HCT116 (cell line): ENCODE measurements at regions not wholly inside any gene's neighbourhood (a gene's known extent, or its start where the extent isn't known, plus 50 kb on each side); places are given as distances from the start of the nearest gene placed in this dataset.

Experiments used
- ATAC-seq: fragments of 200-7000 bp; cut with Tn5 transposase; 2 replicates; pipeline ENCODE4 v1.9.1; 2020; ENCODE audit warnings: mild to moderate bottlenecking, moderate library complexity
- BruUV-seq: library from RNA; stranded (reverse); fragments of 400-500 nt; replicated peaks from 2 replicates; lab custom pipeline; 2021; lab: Mats Ljungman, UMichigan
- CTCF ChIA-PET: fragments of 300-600 bp; sonication (Branson Sonifier 250); formaldehyde crosslinking; loops from one replicate; lab custom pipeline; 2021; ENCODE audit warnings: antibody characterized with exemption; lab: Charles Lee
- POLR2A ChIA-PET: fragments of 300-600, 350-600 bp; sonication (Branson Sonifier 250); formaldehyde crosslinking; loops from one replicate; lab custom pipeline; 2021; ENCODE audit warnings: antibody characterized with exemption; lab: Charles Lee
- RAD21 ChIA-PET, 2 experiments: fragments of 300-600 bp; sonication (Branson Sonifier 250); formaldehyde crosslinking; loops; one replicate each; lab custom pipeline; 2023; ENCODE audit warnings: low total read pairs in 2 of 2; ENCODE audit not compliant: uncharacterized antibody in 2 of 2, unreplicated experiment in 2 of 2, low non-redundant PET in 1 of 2; lab: Charles Lee
- DNase-seq: peaks from one replicate; pipeline ENCODE4 v3.0.0-alpha.2; 2010; ENCODE audit warnings: low read depth, low spot score
- H2AFZ ChIP-seq: fragments of 200-600 bp; shearing (Covaris generic), sonication (generic); 2 replicates; pipeline ENCODE4 v1.6.1; 2017; ENCODE audit warnings: low read depth, mixed run types, mixed read lengths, antibody characterized with exemption, low read length; ENCODE audit not compliant: poor library complexity, severe bottlenecking
- H3K27ac ChIP-seq: 2 replicates; pipeline ENCODE4 v1.5.1; 2012; ENCODE audit warnings: low read depth, low read length
- H3K27me3 ChIP-seq: fragments of 200-600 bp; sonication (generic); 2 replicates; pipeline ENCODE4 v1.6.1; 2016; ENCODE audit warnings: mixed run types, low read length, mixed read lengths; ENCODE audit not compliant: insufficient read depth
- H3K36me3 ChIP-seq, 2 experiments: fragments of 200-500 bp in 1 of 2; fragments of 200-600 bp in 1 of 2; sonication (Bioruptor generic) in 1 of 2; sonication (generic) in 1 of 2; 2 replicates each; pipeline versions ENCODE4 v1.5.1 to v1.6.1; 2014 to 2016; ENCODE audit warnings: low read length in 2 of 2, inconsistent platforms in 1 of 2, mixed read lengths in 1 of 2, mixed run types in 1 of 2; ENCODE audit not compliant: insufficient read depth in 2 of 2, control insufficient read depth in 1 of 2
- H3K4me1 ChIP-seq, 2 experiments: fragments of 200-600 bp in 1 of 2; sonication (generic) in 1 of 2; 2 replicates each; pipeline versions ENCODE4 v1.5.1 to v1.6.1; 2012 to 2017; ENCODE audit warnings: low read length in 2 of 2, inconsistent platforms in 1 of 2, mild to moderate bottlenecking in 1 of 2, mixed read lengths in 1 of 2, mixed run types in 1 of 2, moderate library complexity in 1 of 2; ENCODE audit not compliant: insufficient read depth in 2 of 2, control insufficient read depth in 1 of 2
- H3K4me2 ChIP-seq: fragments of 200-600 bp; sonication (generic); 2 replicates; pipeline ENCODE4 v1.6.1; 2017; ENCODE audit warnings: mixed run types, low read length, mixed read lengths
- H3K4me3 ChIP-seq, 2 experiments: fragments of 200-600 bp in 1 of 2; sonication (generic) in 1 of 2; replicated peaks in 1 of 2; 2 replicates each; pipeline ENCODE4 v1.5.1; 2011 to 2016; ENCODE audit warnings: low read length in 2 of 2, control low read depth in 1 of 2, low read depth in 1 of 2, mild to moderate bottlenecking in 1 of 2, mixed read lengths in 1 of 2, mixed run types in 1 of 2
- H3K79me2 ChIP-seq: fragments of 200-600 bp; sonication (generic); 2 replicates; pipeline ENCODE4 v1.6.1; 2017; ENCODE audit warnings: mild to moderate bottlenecking, mixed run types, low read length, moderate library complexity, mixed read lengths; ENCODE audit not compliant: insufficient read depth
- H3K9ac ChIP-seq: fragments of 200-600 bp; sonication (generic); 2 replicates; pipeline ENCODE4 v1.6.1; 2016; ENCODE audit warnings: low read length, mixed read lengths
- H3K9me2 ChIP-seq: fragments of 200-600 bp; sonication (generic), shearing (Covaris generic); 2 replicates; pipeline ENCODE4 v1.6.1; 2017; ENCODE audit warnings: mixed run types, mild to moderate bottlenecking, moderate library complexity; ENCODE audit not compliant: insufficient read depth
- H3K9me3 ChIP-seq, 2 experiments: fragments of 200-500 bp in 1 of 2; fragments of 200-600 bp in 1 of 2; sonication (Bioruptor generic) in 1 of 2; sonication (generic) in 1 of 2; 2 replicates each; pipeline ENCODE4 v1.6.1; 2014 to 2017; ENCODE audit warnings: low read length in 2 of 2, mixed read lengths in 2 of 2, inconsistent platforms in 1 of 2, low read depth in 1 of 2, mild to moderate bottlenecking in 1 of 2, mixed run types in 1 of 2, moderate library complexity in 1 of 2; ENCODE audit not compliant: control insufficient read depth in 1 of 2, insufficient read depth in 1 of 2
- H4K20me1 ChIP-seq: fragments of 200-600 bp; sonication (generic), shearing (Covaris generic); 2 replicates; pipeline ENCODE4 v1.6.1; 2017; ENCODE audit warnings: mixed run types, mild to moderate bottlenecking, moderate library complexity; ENCODE audit not compliant: insufficient read depth
- ATF3 ChIP-seq: IDR thresholded peaks from 2 replicates; pipeline ENCODE4 v1.6.1; 2012
- CBX3 ChIP-seq: IDR thresholded peaks from 2 replicates; pipeline ENCODE4 v1.6.1; 2012; ENCODE audit warnings: low read depth
- EGR1 ChIP-seq: IDR thresholded peaks from 2 replicates; pipeline ENCODE4 v1.6.1; 2012; ENCODE audit warnings: low read depth
- ELF1 ChIP-seq: IDR thresholded peaks from 2 replicates; pipeline ENCODE4 v1.6.1; 2012; ENCODE audit warnings: low read depth, borderline replicate concordance
- MAX ChIP-seq: IDR thresholded peaks from 2 replicates; pipeline ENCODE4 v1.6.1; 2012
- RAD21 ChIP-seq: IDR thresholded peaks from 2 replicates; pipeline ENCODE4 v1.6.1; 2012; ENCODE audit warnings: low read depth, mild to moderate bottlenecking
- SIN3A ChIP-seq: IDR thresholded peaks from 2 replicates; pipeline ENCODE4 v1.6.1; 2012; ENCODE audit warnings: low read depth
- SRF ChIP-seq: IDR thresholded peaks from 2 replicates; pipeline ENCODE4 v1.6.1; 2012; ENCODE audit warnings: low read depth
- TCF7L2 ChIP-seq: IDR thresholded peaks from 2 replicates; pipeline ENCODE4 v1.7.0; 2011; ENCODE audit warnings: borderline replicate concordance, inconsistent platforms; ENCODE audit not compliant: insufficient read depth, insufficient read length; ENCODE audit errors: extremely low read depth
- ZBTB33 ChIP-seq: IDR thresholded peaks from 2 replicates; pipeline ENCODE4 v1.6.1; 2011; ENCODE audit warnings: mild to moderate bottlenecking, low read length, moderate library complexity; ENCODE audit not compliant: insufficient replicate concordance; ENCODE audit errors: extremely low read depth
- ZFX ChIP-seq: fragments of 450-650 bp; IDR thresholded peaks from 2 replicates; pipeline ENCODE4 v1.6.1; 2017
- ZNF274 ChIP-seq: fragments of 200-500 bp; sonication (Bioruptor generic); IDR thresholded peaks from 2 replicates; pipeline ENCODE4 v1.6.1; 2014; ENCODE audit warnings: mild to moderate bottlenecking, low read depth, low read length, inconsistent platforms
- intact Hi-C: fragments of 100-400 bp; cut with micrococcal nuclease; formaldehyde crosslinking; loops from 2 replicates; pipeline ENCODE4 v1.10.0; 2022

- ChIA-PET POLR2A (no interaction called here), CTCF (no interaction called here)
- DNase-seq (no peak), ATAC-seq (no peak)
- no TSS peak for BruUV-seq
- Histone ChIP-seq H3K9ac (no peak overlapping the region), H3K9me3 (0 out of 4 replicates have a peak, but pooled peaks cover 0 to 7% of the 10 kb centered on the region in 2 experiments), H3K9me2 (no peaks in the 10 kb centered on the region), H3K36me3 (no peaks in the 10 kb centered on the region), H4K20me1 (no peaks in the 10 kb centered on the region), H3K79me2 (no peaks in the 10 kb centered on the region), H3K4me3 (no peak overlapping the region), H3K27ac (no peak overlapping the region)
- TF ChIP-seq SIN3A (no peak), EGR1 (no peak), RAD21 (no peak), MAX (no peak), ELF1 (no peak), CBX3 (no peak), ZFX (no peak), ZNF274 (no peak), SRF (no peak), ZBTB33 (no peak), TCF7L2 (no peak), ATF3 (no peak)
- TF ChIP-seq, all 23 proteins: peak for 0
- H2AFZ ChIP-seq = no peak overlapping the region
- H3K4me2 ChIP-seq = no peak overlapping the region
- no peaks in the 10 kb centered on the region for H3K4me1 ChIP-seq
- RAD21 ChIA-PET = no interaction called here
- intact Hi-C loops = no loop called here
- 0 out of 2 replicates have a peak, but pooled peaks cover 4% of the 10 kb centered on the region for H3K27me3 ChIP-seq
These were observed 122.5 kb downstream of the DICER1 start for GRCh38 chr14:95034788-95035187.
